Upper lobe of left lung (tissue), 6 donors: ENCODE measurements at regions not wholly inside any gene's neighbourhood (a gene's known extent, or its start where the extent isn't known, plus 50 kb on each side); places are given as distances from the start of the nearest gene placed in this dataset.
A peak's percentile ranks its signal among the peaks of the same experiment; 100 is the strongest.

Source experiments
- ATAC-seq, 2 donors: fragments of 200-7000 bp; cut with Tn5 transposase; one replicate each; pipeline ENCODE4 v1.9.1; 2022; ENCODE audit warnings: mild to moderate bottlenecking in 2 of 2, moderate library complexity in 2 of 2; ENCODE audit not compliant: low FRiP score in 2 of 2
- DNase-seq, 2 donors: peaks; one replicate each; pipeline ENCODE4 v3.0.0-alpha.2; 2019 to 2020
- H3K27ac ChIP-seq, 4 donors: fragments of 200-600 bp; sonication (generic); one replicate each; pipeline ENCODE4 v1.5.1; 2016 to 2019
- H3K27me3 ChIP-seq, 4 donors: fragments of 200-600 bp; sonication (generic); one replicate each; pipeline ENCODE4 v1.5.1; 2017 to 2019
- H3K36me3 ChIP-seq, 4 donors: fragments of 200-600 bp; sonication (generic); one replicate each; pipeline ENCODE4 v1.5.1; 2016 to 2019
- H3K4me1 ChIP-seq, 4 donors: fragments of 200-600 bp; sonication (generic); one replicate each; pipeline ENCODE4 v1.5.1; 2018 to 2019
- H3K4me3 ChIP-seq, 4 donors: fragments of 200-600 bp; sonication (generic); one replicate each; pipeline ENCODE4 v1.5.1; 2017 to 2019; ENCODE audit warnings: mild to moderate bottlenecking in 2 of 4, moderate library complexity in 1 of 4
- H3K9me3 ChIP-seq, 4 donors: fragments of 200-600 bp; sonication (generic); one replicate each; pipeline ENCODE4 v1.5.1; 2018 to 2019
- EP300 ChIP-seq, 4 donors: sonication (generic); formaldehyde crosslinking; IDR thresholded peaks; one replicate each; pipeline ENCODE4 v1.5.1; 2017; ENCODE audit warnings: antibody characterized with exemption in 4 of 4, control low read depth in 2 of 4
- POLR2A ChIP-seq, 4 donors: fragments of 450-650 bp; IDR thresholded peaks; one replicate each; pipeline ENCODE4 v1.5.1; 2016 to 2017; ENCODE audit warnings: antibody characterized with exemption in 4 of 4, mild to moderate bottlenecking in 2 of 4
- POLR2AphosphoS5 ChIP-seq, 2 donors: sonication (generic); formaldehyde crosslinking; IDR thresholded peaks; one replicate each; pipeline ENCODE4 v1.5.1; 2017; ENCODE audit warnings: antibody characterized with exemption in 2 of 2
- WGBS, 2 donors: methylation state at CpG; one replicate each; pipeline ENCODE4 v1.1.5; 2017 to 2018; 5-methylcytosine and 5-hydroxymethylcytosine counted together
- TF ChIP-seq, protein P1 (sequence below), 6 experiments: fragments of 450-650 bp in 4 of 6; fragments of 200-600 bp in 2 of 6; sonication (generic) in 2 of 6; IDR thresholded peaks; one replicate each; pipeline ENCODE4 v1.5.1; 2016 to 2019; ENCODE audit warnings: antibody characterized with exemption in 6 of 6
- donor health status: DM: no; HTN: no; CAD: no; lungs with moderate emphysema.
- donor health status: DM: no; HTN: yes; CAD: no; lungs with severe emphysema.

DNA sequence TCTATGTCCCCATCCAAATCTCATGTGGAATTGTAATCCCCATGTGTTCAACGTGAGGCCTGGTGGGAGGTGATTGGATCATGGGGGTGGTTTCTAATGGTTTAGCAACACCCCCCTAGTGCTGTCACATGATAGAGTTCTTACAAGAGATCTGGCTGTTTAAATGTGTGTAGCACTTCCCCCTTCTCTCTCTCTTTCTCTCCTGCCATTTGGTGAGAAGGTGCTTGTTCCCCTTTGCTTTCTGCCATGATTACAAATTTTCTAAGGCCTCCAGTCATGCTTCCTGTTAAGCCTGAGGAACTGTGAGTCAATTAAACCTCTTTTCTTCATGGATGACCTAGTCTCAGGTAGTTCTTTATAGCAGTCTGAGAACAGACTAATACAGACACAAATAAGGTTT, 165.4 kb downstream of the OGFRL1 start:
- no peak overlapping the region for H3K4me3 ChIP-seq
- H3K27ac ChIP-seq = peak overlapping the region in 1 of 4 donors; percentile 19
- TF ChIP-seq POLR2AphosphoS5 (IDR thresholded peaks at IDR 0.05) (no peak), POLR2A (IDR thresholded peaks at IDR 0.05) (no peak), EP300 (IDR thresholded peaks at IDR 0.05) (no peak)
- TF ChIP-seq, protein P1, sequence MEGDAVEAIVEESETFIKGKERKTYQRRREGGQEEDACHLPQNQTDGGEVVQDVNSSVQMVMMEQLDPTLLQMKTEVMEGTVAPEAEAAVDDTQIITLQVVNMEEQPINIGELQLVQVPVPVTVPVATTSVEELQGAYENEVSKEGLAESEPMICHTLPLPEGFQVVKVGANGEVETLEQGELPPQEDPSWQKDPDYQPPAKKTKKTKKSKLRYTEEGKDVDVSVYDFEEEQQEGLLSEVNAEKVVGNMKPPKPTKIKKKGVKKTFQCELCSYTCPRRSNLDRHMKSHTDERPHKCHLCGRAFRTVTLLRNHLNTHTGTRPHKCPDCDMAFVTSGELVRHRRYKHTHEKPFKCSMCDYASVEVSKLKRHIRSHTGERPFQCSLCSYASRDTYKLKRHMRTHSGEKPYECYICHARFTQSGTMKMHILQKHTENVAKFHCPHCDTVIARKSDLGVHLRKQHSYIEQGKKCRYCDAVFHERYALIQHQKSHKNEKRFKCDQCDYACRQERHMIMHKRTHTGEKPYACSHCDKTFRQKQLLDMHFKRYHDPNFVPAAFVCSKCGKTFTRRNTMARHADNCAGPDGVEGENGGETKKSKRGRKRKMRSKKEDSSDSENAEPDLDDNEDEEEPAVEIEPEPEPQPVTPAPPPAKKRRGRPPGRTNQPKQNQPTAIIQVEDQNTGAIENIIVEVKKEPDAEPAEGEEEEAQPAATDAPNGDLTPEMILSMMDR (IDR thresholded peaks at IDR 0.05) = no peak
- peaks cover 0 to 14% (median 5%) of the 10 kb centered on the region in 4 donors for H3K4me1 ChIP-seq
- ATAC-seq (no peak), DNase-seq (no peak)
- WGBS, 2 donors = 43 to 60% methylated on average over 1 of the region's 1 CpG
- no peaks in the 10 kb centered on the region for H3K36me3 ChIP-seq
- no peaks in the 10 kb centered on the region for H3K9me3 ChIP-seq
- H3K27me3 ChIP-seq = no peaks in the 10 kb centered on the region

DNA sequence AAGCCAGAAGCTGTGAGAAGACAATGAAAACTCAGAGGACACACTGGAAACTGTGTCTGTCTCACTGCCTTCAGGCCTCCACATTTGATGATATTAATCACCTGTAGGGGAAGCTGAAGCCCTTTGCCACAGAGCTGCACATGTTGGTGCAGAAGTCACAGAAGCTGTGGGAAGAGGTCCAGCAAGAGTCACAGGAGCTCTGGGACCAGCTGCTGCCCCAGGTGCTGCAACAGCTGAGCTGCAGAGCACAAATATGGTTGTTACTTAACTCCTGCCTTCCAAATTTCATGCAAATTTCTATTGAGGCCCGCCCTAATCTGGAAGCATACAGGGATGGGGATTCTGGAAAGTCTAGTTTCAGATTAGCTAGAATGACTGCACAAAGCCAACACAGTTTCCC, 169.3 kb downstream of the OGFRL1 start:
- no peaks in the 10 kb centered on the region for H3K27me3 ChIP-seq
- ATAC-seq (no peak), DNase-seq (no peak)
- no peak overlapping the region for H3K4me3 ChIP-seq
- no peak overlapping the region for H3K27ac ChIP-seq
- no peaks in the 10 kb centered on the region for H3K9me3 ChIP-seq
- TF ChIP-seq, protein P1 (IDR thresholded peaks at IDR 0.05) = no peak
- no peak for TF ChIP-seq POLR2AphosphoS5 (IDR thresholded peaks at IDR 0.05)
- TF ChIP-seq EP300 (IDR thresholded peaks at IDR 0.05) = no peak
- no peak for TF ChIP-seq POLR2A (IDR thresholded peaks at IDR 0.05)
- no peaks in the 10 kb centered on the region for H3K36me3 ChIP-seq
- peaks cover 0 to 18% (median 5%) of the 10 kb centered on the region in 4 donors for H3K4me1 ChIP-seq
- WGBS, 2 donors = 87 to 89% methylated on average over 1 of the region's 1 CpG

GRCh38 chr6:71459162-71459561, 170.6 kb downstream of the OGFRL1 start:
- H3K4me3 ChIP-seq = no peak overlapping the region
- no peaks in the 10 kb centered on the region for H3K36me3 ChIP-seq
- DNase-seq (no peak), ATAC-seq (no peak)
- H3K27ac ChIP-seq = no peak overlapping the region
- peaks cover 0 to 18% (median 5%) of the 10 kb centered on the region in 4 donors for H3K4me1 ChIP-seq
- H3K9me3 ChIP-seq = peaks cover 0 to 3% (median 0%) of the 10 kb centered on the region in 4 donors
- TF ChIP-seq, protein P1 (IDR thresholded peaks at IDR 0.05) = no peak
- TF ChIP-seq EP300 (IDR thresholded peaks at IDR 0.05) (no peak), POLR2AphosphoS5 (IDR thresholded peaks at IDR 0.05) (no peak), POLR2A (IDR thresholded peaks at IDR 0.05) (no peak)
- WGBS, 2 donors = 62 to 67% methylated on average over 2 of the region's 2 CpGs
- H3K27me3 ChIP-seq = no peaks in the 10 kb centered on the region

- ATAC-seq (no peak), DNase-seq (no peak)
- H3K27me3 ChIP-seq = no peaks in the 10 kb centered on the region
- no peak for TF ChIP-seq EP300 (IDR thresholded peaks at IDR 0.05)
- no peak for TF ChIP-seq POLR2AphosphoS5 (IDR thresholded peaks at IDR 0.05)
- TF ChIP-seq POLR2A (IDR thresholded peaks at IDR 0.05) = no peak
- TF ChIP-seq, protein P1 (IDR thresholded peaks at IDR 0.05) = no peak
- H3K27ac ChIP-seq = no peak overlapping the region
- 86 to 92% methylated on average over 3 of the region's 3 CpGs for WGBS, 2 donors
- peaks cover 0 to 15% (median 0%) of the 10 kb centered on the region in 4 donors for H3K9me3 ChIP-seq
- no peaks in the 10 kb centered on the region for H3K36me3 ChIP-seq
- H3K4me1 ChIP-seq = peaks cover 0 to 18% (median 5%) of the 10 kb centered on the region in 4 donors
- no peak overlapping the region for H3K4me3 ChIP-seq
These were observed 172.3 kb downstream of the OGFRL1 start for GRCh38 chr6:71460933-71461332.

- 53 to 60% methylated on average over 1 of the region's 1 CpG for WGBS, 2 donors
- Histone ChIP-seq H3K27ac (peak overlapping the region in 1 of 4 donors; percentile 2), H3K4me1 (peaks cover 0 to 13% (median under 1%) of the 10 kb centered on the region in 4 donors), H3K9me3 (peaks cover 0 to 15% (median 0%) of the 10 kb centered on the region in 4 donors), H3K36me3 (no peaks in the 10 kb centered on the region), H3K4me3 (no peak overlapping the region), H3K27me3 (no peaks in the 10 kb centered on the region)
- TF ChIP-seq POLR2AphosphoS5 (IDR thresholded peaks at IDR 0.05) = no peak
- no peak for TF ChIP-seq POLR2A (IDR thresholded peaks at IDR 0.05)
- TF ChIP-seq EP300 (IDR thresholded peaks at IDR 0.05) = no peak
- TF ChIP-seq, protein P1 (IDR thresholded peaks at IDR 0.05) = no peak
- ATAC-seq (no peak), DNase-seq (no peak)
These were observed 174.4 kb downstream of the OGFRL1 start for GRCh38 chr6:71463061-71463460.
